ENCODE measurements at regions not wholly inside any gene's neighbourhood (a gene's known extent, or its start where the extent isn't known, plus 50 kb on each side); places are given as distances from the start of the nearest gene placed in this dataset.

DNA sequence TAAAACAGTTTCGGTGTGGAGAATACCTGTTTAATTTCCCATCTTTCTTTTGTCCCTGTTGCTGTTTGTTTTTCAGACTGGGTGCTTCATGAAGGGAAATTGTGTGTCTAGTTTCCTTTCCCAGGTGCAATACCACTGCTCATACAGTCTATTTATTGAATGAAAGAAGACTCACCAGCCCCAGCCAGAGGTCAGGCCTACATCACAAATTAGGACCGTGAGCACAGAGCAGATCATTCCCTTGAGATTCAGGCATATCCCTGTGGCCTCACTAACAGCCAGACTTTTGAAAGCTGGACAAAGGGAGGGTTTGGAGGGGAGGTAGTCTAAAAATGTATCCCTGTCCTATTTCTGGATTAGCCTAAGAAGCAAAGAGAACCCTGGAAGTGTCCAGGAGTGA, 278.9 kb downstream of the IRS1 start:
- TF ChIP-seq, protein P1, sequence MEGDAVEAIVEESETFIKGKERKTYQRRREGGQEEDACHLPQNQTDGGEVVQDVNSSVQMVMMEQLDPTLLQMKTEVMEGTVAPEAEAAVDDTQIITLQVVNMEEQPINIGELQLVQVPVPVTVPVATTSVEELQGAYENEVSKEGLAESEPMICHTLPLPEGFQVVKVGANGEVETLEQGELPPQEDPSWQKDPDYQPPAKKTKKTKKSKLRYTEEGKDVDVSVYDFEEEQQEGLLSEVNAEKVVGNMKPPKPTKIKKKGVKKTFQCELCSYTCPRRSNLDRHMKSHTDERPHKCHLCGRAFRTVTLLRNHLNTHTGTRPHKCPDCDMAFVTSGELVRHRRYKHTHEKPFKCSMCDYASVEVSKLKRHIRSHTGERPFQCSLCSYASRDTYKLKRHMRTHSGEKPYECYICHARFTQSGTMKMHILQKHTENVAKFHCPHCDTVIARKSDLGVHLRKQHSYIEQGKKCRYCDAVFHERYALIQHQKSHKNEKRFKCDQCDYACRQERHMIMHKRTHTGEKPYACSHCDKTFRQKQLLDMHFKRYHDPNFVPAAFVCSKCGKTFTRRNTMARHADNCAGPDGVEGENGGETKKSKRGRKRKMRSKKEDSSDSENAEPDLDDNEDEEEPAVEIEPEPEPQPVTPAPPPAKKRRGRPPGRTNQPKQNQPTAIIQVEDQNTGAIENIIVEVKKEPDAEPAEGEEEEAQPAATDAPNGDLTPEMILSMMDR (conservative IDR thresholded peaks at IDR 0.05), result no peak
- TF ChIP-seq ZFX (IDR thresholded peaks at IDR 0.05), result no peak
